Spleen (tissue), 7 donors: ENCODE measurements at regions not wholly inside any gene's neighbourhood (a gene's known extent, or its start where the extent isn't known, plus 50 kb on each side); places are given as distances from the start of the nearest gene placed in this dataset.
"Not testable (repeated sequence)": the region's sequence is repeated elsewhere in the genome, so short reads cannot be mapped to it uniquely, and the experiment has no call there.

Experiments
- CTCF ChIP-seq, 11 experiments: fragments of 200-600 bp in 7 of 11; fragments of 450-650 bp in 4 of 11; sonication (generic) in 4 of 11; IDR thresholded peaks in 8 of 11; conservative IDR thresholded peaks in 3 of 11; 1 replicate in 7 of 11; 2 replicates in 4 of 11; pipeline versions ENCODE4 v1.4.0 to v1.8.0; 2016 to 2021; ENCODE audit warnings: antibody characterized with exemption in 11 of 11, inconsistent platforms in 4 of 11, mild to moderate bottlenecking in 1 of 11
- POLR2A ChIP-seq, 3 donors: fragments of 450-650 bp; IDR thresholded peaks; one replicate each; pipeline ENCODE4 v1.5.1; 2017; ENCODE audit warnings: antibody characterized with exemption in 3 of 3, mild to moderate bottlenecking in 1 of 3
- donor health status: DM: no; HTN: no; CAD: no; lungs with moderate emphysema.
- donor health status: DM: no; HTN: no; CAD: no.
- donor health status: DM: no; HTN: no; CAD: no.

- TF ChIP-seq CTCF (IDR thresholded peaks at IDR 0.05 in 8 of 11, conservative IDR thresholded peaks at IDR 0.05 in 3 of 11); POLR2A (IDR thresholded peaks at IDR 0.05): not testable (repeated sequence)
These were observed 59.5 kb upstream of the AKR1C1 start for GRCh38 chr10:4903675-4904074.
